ENCODE measurements at regions not wholly inside any gene's neighbourhood (a gene's known extent, or its start where the extent isn't known, plus 50 kb on each side); places are given as distances from the start of the nearest gene placed in this dataset.

DNA sequence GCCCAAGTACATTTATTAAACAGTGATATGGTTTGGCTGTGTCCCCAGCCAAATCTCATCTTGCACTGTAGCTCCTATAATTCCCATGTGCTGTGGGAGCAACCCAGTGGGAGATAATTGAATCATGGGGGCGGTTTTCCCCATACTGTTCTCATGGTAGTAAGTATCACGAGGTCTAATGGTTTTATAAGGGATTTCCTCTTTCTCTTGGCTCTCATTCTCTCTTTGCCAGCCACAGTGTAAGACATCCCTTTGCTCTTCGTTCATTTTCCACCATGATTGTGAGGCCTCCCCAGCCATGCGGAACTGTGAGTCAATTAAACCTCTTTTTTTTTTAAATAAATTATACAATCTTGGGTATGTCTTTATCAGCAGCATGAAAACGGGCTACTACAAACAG, 228.0 kb upstream of the TP63 start:
- TF ChIP-seq EZH2 (IDR thresholded peaks at IDR 0.05; ENCODE audit: borderline replicate concordance, insufficient read depth, low read length, poor library complexity, severe bottlenecking), result no peak
- TF ChIP-seq CTCF (IDR thresholded peaks at IDR 0.05; ENCODE audit: poor library complexity, severe bottlenecking), result no peak
- no peak for TF ChIP-seq POLR2AphosphoS5 (IDR thresholded peaks at IDR 0.05)
- no peak for TF ChIP-seq EP300 (conservative IDR thresholded peaks at IDR 0.05; ENCODE audit: poor library complexity, severe bottlenecking)
- TF ChIP-seq SMC3 (conservative IDR thresholded peaks at IDR 0.05; ENCODE audit: poor library complexity), result no peak
- no peak for TF ChIP-seq TAF1 (IDR thresholded peaks at IDR 0.05; ENCODE audit: low read depth)
- TF ChIP-seq, protein P1, sequence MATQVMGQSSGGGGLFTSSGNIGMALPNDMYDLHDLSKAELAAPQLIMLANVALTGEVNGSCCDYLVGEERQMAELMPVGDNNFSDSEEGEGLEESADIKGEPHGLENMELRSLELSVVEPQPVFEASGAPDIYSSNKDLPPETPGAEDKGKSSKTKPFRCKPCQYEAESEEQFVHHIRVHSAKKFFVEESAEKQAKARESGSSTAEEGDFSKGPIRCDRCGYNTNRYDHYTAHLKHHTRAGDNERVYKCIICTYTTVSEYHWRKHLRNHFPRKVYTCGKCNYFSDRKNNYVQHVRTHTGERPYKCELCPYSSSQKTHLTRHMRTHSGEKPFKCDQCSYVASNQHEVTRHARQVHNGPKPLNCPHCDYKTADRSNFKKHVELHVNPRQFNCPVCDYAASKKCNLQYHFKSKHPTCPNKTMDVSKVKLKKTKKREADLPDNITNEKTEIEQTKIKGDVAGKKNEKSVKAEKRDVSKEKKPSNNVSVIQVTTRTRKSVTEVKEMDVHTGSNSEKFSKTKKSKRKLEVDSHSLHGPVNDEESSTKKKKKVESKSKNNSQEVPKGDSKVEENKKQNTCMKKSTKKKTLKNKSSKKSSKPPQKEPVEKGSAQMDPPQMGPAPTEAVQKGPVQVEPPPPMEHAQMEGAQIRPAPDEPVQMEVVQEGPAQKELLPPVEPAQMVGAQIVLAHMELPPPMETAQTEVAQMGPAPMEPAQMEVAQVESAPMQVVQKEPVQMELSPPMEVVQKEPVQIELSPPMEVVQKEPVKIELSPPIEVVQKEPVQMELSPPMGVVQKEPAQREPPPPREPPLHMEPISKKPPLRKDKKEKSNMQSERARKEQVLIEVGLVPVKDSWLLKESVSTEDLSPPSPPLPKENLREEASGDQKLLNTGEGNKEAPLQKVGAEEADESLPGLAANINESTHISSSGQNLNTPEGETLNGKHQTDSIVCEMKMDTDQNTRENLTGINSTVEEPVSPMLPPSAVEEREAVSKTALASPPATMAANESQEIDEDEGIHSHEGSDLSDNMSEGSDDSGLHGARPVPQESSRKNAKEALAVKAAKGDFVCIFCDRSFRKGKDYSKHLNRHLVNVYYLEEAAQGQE (IDR thresholded peaks at IDR 0.05; ENCODE audit: borderline replicate concordance), result no peak
- TF ChIP-seq RAD21 (conservative IDR thresholded peaks at IDR 0.05), result no peak
- no peak for TF ChIP-seq MXI1 (conservative IDR thresholded peaks at IDR 0.05; ENCODE audit: poor library complexity, severe bottlenecking)
